ENCODE measurements at regions not wholly inside any gene's neighbourhood (a gene's known extent, or its start where the extent isn't known, plus 50 kb on each side); places are given as distances from the start of the nearest gene placed in this dataset.

DNA sequence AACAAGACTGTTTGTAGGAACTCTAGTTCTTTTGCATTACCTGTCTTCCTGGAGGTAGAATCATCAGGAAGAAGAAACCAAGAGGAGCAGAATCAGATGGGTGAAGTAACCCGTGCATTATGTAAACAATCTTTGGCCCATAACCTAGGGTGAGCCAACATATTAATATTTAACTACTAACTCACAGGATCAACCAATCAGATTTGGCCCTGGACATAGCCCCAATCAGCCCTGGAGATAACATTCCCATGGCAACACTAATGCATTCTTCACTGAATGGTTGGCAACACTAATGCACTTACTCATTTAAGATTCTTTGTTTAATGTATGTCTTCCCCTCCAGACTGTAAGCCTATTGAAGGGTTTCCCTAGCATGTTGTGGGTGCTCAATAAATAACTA lies 72.0 kb upstream of the CTAGE1 start:
- TF ChIP-seq CTCF (IDR thresholded peaks at IDR 0.05; ENCODE audit: insufficient read depth, low read length) = no peak
- no peak for TF ChIP-seq POLR2AphosphoS5 (IDR thresholded peaks at IDR 0.05; ENCODE audit: low read depth)

Data from HL-60 (cell line).